SK-N-DZ (cell line): ENCODE measurements at regions not wholly inside any gene's neighbourhood (a gene's known extent, or its start where the extent isn't known, plus 50 kb on each side); places are given as distances from the start of the nearest gene placed in this dataset.
"Not testable (repeated sequence)": the region's sequence is repeated elsewhere in the genome, so short reads cannot be mapped to it uniquely, and the experiment has no call there.

ENCODE experiments used
- DNase-seq: peaks from one replicate; pipeline ENCODE4 v3.0.0-alpha.2; 2015; ENCODE audit warnings: low spot score

DNA sequence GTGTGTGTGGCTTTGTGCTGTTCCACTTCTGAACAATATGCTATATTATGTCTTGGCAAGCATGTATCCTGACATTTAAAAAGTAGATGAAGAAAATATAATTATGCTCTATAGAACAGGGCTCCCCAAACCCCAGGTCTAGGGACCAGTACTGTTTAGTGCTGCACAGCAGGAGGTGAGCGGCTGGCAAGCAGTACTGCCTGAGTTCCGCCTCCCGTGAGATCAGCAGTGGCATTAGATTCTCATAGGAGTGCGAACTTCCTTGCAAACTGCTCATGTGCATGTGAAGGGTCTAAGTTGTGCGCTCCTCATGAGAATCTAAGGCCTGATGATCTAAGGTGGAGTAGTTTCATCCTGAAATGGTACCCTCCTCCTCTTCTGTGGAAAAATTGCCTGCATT is 979.1 kb upstream of the CTNND2 start:
- no peak for DNase-seq

DNA sequence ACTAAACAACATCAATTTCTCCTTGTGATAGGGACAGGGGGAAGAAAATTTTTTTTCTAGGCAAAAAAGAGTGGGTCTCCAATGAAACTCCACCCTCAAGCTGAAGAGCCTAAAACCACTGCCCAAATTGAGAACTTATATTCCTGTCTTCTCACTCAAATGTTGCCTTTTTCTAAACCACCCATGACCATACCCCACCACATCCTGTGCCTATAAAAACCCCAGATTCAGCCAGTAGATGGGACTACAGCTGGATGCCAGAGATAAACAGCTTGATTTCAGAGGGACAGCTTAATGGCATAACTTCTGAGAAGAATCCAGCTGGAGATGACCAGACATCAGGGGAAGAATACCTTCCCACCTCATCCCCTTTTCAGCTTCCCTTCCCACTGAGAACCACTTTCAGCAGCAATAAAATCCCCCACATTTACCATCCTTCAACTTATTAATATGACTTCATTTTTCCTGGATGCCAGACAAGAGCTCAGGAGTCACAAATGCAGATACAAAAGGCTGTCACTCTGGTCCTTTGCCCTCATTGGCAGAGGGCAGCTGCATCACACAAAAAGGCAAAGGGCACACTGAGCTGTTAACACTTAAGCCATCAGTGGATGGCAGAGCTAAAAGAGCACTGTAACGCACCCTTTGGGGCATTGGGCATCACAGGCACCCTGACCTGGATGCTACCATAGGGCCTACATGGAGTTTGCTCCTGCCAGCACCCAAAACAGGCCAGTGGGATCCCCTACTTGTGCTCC is 972.5 kb upstream of the CTNND2 start:
- no peak for DNase-seq

DNA sequence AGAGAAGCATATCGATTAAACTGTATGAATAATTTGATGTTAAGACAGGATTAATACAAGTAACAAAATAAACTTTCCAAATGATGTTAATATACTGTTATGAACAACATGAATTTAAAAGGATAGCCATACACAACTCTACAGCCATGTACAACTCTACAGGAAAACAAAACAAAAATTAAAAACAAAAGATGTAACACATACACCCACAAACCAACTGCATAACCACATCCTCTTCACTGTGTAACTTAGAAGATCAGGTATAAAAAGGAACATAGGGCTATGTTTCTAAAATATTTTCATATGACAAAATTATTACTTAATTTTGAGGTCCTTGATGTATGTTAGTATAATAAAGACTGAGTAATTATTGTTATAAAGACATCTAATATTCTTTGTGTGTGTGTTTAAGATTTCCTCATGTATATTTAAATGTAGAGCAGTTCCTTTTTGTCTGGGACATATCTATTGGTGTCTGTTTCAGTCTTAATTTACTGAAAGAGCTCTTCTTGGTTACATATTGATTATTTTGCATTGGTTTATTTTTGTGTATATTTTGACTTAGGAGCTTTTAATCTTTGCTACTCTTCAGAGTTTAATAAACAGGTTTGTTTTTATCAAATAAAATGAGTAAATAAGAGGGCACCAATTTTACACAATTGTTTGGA is 966.8 kb upstream of the CTNND2 start:
- DNase-seq: no peak

DNA sequence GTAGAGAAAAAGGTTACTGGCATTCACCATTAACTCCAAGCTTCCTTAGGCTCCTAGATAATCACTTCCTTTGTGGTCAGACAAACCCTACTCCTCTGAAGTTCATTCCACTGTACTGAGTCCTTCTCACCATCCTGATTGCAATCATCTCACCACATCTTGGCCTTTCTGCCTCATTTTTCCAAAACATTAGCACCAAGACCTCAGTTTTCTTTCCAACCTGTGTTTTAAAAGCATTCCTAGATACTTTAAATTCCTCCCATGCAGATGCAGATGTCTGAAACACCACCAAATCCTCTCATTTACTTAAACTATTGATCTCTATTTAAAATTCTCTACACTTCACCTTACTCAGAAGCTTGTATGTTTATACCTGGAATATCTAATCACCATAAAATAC is 961.3 kb upstream of the CTNND2 start:
- DNase-seq: no peak

DNA sequence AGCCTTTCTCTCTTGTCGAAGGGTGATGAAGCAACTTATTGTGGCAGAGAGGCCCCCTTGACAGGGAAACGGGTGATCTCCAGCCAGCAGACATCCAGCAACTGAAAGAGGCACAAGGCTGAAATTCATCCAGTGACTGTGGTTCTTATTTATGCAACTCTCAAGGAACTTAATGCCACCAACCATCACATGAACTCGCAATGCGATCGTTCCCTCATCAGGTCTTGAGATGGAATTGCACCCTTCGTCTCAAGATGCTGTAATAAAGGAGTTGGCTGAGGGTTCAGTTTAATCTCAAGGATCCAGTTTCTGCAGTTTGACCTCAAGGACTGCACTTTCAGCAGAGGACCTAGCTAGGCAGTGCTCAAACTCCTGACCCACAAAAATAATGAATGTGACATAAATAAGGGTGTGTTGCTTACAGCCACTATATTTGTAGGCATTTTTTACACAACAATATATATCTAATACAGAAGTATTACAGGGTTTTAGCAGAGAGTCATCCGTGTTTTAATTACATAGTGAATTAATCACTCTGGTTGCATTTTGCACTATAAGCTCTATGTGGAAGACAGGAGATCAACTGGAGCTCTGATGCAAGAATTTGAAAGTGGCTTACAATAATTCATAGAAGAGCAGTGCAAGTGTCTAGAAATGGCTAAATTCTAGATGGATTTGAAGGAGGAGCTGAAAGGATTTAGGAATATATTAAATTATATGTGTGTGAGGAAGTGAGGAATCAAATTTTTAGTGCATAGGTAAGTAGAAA is 957.8 kb upstream of the CTNND2 start:
- DNase-seq: no peak

DNA sequence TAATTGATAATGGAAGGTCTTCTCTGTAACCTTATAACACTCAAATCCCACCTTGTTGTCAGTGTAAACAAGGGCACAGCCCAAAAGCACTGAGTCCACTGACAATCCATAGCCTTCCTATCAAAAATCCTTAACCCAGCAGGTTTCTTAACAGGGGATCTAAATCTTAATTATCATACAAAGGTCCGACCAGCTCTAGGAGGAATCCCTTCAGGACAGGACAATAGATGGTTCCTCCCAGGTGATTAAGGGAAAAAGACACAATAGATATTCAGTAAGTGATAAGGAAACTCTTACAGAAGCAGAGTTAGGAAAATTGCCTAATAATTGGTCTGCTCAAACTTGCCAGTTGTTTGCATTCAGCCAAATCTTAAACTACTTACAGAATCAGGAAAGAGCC is 951.9 kb upstream of the CTNND2 start:
- DNase-seq: not testable (repeated sequence)

DNA sequence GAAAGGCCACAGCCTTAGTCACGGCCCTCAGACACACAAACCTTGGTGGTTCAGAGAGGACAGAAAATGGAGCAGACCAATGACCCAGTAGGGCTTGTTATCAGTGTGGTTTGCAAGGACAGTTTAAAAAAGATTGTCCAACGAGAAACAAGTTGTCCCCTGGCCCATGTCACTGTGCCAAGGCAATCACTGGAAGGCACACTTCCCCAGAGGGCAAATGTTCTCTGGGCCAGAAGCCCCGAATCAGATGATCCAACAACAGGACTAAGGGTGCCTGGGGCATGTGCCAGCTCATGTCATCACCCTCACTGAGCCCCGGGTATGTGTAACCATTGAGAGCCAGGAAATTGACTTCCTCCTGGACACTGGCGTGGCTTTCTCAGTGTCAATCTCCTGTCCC is 950.1 kb upstream of the CTNND2 start:
- no peak for DNase-seq

DNA sequence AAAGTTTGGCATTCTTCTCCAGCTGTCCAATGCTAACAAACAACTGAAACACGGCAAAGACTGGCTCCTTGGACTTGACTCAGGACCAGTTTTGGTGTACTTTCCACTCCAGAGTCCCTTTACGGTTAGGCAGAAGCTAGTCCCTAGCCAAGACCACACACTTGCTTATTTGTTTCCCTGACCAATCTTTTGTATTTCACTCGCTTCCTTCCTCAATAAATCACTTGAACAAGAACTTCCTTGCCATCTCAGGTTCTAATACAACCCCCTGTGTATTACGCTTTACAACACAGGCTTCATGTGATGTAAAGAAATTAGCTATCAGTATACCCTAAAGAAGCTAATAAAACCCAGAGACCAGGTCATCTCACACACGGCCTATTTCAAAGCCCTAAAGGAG is 947.5 kb upstream of the CTNND2 start:
- no peak for DNase-seq

DNA sequence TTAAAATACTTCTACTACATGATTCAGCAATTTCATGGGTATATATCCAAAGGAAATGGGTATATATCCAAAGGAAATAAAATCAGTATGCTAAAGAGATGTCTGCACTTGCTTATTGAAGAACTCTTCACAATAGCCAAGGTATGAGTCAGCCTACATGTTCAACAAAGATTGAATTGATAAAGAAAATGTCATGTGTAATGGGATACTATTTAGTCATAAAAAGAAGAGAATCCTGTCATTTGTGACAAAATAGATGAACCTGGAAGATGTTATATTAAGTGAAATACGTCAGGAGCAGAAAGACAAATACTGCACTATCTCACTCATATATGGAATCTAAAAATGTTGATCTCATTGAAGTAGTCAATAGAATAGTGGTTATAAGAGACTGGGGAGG is 944.5 kb upstream of the CTNND2 start:
- DNase-seq: no peak

DNA sequence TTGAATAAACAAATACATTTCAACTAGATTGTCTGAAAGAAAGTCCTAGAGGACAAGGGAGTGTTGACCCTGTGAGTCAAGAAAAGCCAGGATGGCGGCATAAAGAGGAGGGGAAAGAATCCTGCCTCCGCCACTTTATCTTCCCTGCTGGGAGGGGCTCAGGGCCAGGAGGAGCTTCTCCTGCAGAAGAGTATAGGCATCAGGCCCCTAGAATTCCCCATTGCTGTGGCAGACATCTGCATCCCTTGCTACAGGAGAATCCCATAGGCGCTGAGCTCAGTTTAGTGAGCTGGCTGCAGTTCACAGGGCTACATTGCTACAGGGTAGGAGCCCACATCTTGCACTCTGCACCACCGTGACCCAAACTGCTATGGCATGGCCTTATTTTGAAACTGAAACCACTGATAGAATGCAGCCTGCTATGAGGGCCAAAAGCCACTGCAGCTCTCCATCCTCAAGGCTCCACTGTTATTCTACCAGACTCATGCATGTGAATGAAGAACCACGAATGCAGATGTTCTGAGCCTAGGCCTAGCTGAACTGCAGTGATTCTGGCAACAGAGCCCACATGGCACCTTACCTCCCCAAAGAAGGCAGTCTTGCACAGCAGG is 941.4 kb upstream of the CTNND2 start:
- DNase-seq: no peak

DNA sequence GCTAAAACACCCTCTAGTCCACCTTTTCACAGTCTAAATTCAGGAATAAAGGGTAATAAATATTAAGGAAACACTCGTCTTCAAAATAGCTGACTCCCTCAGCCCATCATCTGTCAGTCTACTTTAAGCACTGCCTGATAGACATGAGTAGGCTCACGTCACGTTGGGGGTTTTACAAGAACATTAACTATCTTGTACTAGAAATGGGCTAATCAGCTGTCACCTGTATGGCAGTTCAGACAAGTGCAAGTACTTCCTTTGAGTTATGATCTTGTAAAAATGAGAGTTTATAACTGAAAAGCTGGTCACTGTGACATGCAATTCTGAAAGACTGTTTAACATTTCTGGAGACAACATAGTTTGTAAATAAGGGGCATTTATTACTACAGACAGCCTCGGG is 936.7 kb upstream of the CTNND2 start:
- no peak for DNase-seq

DNA sequence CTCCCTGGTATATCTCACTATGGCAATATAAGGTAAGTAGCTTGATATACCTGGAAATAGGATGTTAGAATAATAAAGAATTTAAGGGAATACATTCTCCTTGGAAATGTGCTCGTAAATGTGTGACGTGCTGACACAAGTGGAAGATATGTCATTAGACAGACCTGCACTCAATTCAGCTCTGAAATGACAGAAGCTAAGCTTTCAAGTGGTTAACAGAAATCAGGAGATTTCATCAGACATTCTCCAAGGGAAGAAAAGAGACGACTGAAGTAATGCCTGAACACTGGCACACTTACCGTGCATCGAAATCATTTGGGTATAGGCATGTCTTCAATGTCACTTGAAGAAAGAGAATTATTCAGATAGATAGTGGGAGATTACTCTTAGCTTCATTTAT is 933.3 kb upstream of the CTNND2 start:
- DNase-seq: no peak

DNA sequence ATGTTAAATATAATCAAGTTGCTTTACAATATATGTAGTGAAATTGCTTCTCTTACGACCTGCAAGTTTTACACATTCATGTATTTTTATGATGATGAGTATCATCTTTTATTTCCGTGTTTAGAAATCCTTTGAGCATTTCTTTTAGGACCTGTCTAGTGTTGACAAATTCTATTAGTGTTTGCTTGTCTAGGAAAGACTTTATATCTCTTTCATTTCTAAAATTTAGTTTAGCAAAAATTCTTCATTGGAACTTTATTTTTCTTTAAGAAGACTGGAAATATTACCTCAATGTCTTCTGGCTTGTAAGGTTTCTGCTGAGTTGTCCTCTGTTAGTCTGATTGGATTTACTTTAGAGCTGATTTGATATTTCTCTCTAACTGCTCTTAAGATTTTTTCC is 920.9 kb upstream of the CTNND2 start:
- no peak for DNase-seq

DNA sequence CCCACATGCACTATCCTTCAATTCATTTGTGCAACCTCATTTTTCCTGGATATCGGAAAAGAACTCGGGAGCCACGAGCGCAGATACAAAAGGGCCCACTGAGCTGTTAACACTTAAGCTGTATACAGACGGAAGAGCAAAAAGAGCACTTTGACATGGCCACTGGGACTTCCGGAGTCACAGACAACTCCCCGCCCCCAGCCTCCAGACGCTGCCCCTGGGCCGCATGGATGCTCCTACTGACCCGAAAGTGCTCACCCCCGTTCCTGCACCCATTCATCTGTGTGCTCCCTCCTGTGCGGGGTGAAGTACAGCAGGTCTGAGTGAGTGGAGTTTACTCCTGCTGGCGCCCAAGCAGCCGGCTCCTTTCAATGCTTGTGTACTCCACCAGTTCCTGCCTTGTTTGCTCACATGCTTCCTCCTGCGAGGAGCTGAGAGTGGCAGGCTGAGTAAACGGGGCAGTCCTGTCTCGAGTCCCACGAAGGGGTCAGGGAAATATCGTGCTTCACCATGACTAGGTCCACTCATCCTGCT is 901.0 kb upstream of the CTNND2 start:
- no peak for DNase-seq

DNA sequence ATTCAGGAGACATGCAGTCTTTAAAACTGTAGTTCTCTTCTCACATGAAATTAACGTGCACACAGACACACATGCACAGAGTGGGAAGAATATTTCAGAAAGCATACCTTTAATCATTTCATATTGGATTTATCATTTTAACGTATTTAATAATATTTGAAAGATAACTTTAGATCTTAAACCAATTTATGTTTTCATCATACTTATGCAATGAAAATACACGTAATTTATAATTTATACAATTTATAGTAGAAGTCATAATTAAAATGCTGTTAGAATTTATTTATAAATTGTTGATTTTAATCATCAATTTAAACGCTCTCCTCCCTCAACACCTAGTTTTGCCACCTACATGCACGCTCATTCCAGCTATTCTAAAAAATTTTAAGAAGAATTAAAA is 894.9 kb upstream of the CTNND2 start:
- no peak for DNase-seq

DNA sequence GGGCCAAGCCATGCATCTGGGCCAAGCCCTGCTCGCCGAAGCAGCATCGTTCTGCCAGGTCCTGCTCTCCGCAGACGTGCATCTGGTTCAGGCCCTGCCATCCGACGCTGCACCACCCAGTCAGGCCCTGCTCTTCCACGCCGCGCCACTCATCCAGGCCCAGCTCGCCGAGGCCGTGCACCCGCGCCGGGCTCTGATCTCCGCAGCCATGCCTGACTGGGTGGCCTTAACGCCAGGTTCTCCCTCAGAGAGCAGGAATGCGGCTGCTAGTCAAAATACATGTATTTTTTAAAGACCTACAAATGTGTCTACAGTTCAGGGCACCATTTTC is 891.1 kb upstream of the CTNND2 start:
- no peak for DNase-seq

DNA sequence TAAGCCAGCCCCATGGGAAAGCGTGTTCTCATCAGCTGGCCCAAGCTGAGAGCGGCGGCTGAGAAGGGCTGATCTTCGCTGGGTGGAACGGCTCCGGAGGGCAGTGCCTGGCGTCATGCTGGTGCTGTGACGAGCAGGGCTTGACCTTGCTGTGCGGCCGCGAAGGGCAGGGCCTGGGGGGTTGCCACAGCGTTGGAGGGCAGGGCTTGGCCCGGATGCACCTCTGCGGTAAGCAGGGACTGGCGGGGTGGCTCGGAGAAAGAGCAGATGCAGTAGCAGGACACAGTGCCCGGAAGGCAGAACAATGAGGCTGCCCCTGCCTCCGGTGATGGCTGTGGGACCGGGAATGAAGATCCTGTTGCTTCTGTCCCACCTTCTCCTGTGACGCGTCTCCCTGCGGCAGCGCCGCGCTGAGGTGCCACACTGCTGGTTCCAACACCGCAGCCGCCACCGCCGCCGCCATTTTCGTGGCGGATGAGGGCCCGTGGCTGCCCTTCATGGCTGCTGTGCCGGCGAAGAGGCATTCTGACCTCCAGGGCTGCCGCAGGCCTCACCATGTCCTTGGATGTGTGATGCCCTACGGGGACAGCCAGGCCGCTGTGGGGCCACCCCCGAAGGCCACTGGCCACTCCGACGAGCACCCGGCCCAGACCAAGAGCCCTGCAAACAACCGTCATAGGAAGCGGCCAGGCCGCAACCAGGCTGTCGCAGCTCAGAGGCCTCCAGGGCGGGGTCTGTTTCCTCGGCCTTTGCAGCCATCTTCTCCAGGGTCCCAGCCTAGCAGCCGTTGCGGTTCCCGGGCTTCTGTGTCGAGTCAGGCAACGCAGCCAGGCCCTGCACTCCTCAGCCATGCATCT is 890.5 kb upstream of the CTNND2 start:
- no peak for DNase-seq

DNA sequence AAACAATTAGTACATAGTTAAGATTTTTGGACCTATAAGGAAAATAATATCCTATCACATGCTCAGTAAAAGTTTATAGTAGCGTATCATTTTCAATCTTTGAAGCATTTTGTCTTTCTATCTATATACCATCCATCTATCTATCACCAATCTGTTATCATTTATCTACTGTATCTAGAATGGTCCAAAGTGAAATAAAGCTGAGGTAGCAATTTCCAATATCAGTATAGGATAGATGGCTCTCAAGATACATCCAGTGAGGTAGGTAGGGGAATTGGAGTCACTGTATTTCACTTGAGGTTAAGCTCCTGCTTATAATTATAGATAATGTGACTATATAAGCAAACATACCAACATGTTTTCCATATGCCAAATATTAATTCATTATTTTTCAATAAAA is 889.1 kb upstream of the CTNND2 start:
- no peak for DNase-seq

DNA sequence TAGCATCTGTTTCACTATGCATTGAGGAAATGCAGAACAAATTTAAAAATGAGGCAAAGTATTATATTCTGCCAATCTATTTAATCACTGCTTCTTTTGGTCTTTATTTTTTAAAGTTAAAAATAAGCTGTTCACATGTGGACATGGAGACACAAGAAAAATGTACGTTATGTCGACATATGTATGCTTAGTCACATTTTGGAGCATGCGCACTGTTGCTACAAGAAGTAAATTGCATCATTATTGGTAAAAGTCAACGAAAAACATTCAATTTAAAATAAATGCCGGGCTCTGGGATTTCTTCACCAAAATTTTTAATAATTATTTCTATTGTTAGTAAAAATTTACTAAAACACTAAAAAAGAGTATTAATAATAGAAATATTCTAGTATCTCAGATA is 876.3 kb upstream of the CTNND2 start:
- DNase-seq: no peak

DNA sequence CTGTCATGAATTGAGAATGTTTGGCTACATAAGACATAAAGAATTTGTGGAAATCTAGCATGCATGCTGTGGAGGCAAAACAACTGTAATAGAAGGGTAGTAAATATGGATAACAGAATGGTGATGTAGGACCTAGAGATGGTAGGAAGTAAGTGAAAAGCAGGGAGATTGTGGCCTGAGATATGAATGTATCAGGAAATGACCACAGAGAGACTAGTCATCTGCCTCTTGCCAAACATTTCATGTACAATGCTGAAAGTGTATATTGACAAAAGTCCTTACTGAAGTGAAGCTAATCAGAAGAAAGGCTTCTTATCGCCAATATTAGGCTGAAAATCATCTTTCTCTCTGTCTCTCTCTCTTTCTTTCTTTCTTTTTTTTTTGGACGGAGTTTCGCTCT is 873.1 kb upstream of the CTNND2 start:
- no peak for DNase-seq

DNA sequence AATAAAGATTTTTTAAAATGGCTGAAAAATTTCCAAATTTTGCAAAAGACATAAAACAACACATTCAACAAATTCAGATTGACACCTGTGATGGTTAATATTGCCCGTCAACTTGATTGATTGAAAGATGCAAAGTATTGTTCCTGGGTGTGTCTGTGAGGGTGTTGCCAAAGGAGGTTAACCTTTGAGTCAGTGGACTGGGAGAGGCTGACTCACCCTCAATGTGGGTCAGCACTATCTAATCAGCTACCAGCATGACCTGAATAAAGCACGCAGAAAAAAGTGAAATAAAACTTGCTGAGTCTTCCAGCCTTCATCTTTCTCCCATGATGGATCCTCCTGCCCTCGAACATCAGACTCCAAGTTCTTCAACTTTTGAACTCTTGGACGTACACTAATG is 868.0 kb upstream of the CTNND2 start:
- DNase-seq: no peak
